Testis (tissue), 2 donors: ENCODE measurements at regions not wholly inside any gene's neighbourhood (a gene's known extent, or its start where the extent isn't known, plus 50 kb on each side); places are given as distances from the start of the nearest gene placed in this dataset.

ENCODE experiments used
- POLR2A ChIP-seq: fragments of 450-650 bp; IDR thresholded peaks from one replicate; pipeline ENCODE4 v1.6.1; 2017; ENCODE audit warnings: antibody characterized with exemption, mild to moderate bottlenecking, moderate library complexity
- TF ChIP-seq, protein P1 (sequence below), 3 experiments: fragments of 450-650 bp in 2 of 3; fragments of 200-600 bp in 1 of 3; sonication (generic) in 1 of 3; IDR thresholded peaks; one replicate each; pipeline ENCODE4 v1.5.1; 2016 to 2019; ENCODE audit warnings: antibody characterized with exemption in 3 of 3, mild to moderate bottlenecking in 2 of 3, moderate library complexity in 1 of 3

DNA sequence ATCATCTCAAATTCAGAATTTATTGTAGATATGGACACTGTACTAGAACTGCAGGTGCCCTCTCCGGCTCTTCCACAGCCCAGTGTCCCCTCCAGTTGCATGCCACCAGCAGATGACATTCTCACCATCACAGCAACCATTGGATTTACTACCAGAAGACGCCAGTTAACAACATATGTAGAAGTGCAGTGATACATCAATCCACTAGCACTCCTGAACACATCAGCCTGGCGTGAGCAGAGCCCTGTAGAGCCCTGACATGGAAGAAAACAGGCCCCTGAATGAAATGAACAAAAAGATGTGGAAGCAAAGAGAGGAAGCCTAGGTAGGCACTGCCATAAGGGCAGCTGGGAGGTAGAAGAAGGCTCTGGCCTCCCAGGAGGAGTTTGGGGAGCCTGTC, 73.1 kb upstream of the GALNT2 start:
- TF ChIP-seq, protein P1, sequence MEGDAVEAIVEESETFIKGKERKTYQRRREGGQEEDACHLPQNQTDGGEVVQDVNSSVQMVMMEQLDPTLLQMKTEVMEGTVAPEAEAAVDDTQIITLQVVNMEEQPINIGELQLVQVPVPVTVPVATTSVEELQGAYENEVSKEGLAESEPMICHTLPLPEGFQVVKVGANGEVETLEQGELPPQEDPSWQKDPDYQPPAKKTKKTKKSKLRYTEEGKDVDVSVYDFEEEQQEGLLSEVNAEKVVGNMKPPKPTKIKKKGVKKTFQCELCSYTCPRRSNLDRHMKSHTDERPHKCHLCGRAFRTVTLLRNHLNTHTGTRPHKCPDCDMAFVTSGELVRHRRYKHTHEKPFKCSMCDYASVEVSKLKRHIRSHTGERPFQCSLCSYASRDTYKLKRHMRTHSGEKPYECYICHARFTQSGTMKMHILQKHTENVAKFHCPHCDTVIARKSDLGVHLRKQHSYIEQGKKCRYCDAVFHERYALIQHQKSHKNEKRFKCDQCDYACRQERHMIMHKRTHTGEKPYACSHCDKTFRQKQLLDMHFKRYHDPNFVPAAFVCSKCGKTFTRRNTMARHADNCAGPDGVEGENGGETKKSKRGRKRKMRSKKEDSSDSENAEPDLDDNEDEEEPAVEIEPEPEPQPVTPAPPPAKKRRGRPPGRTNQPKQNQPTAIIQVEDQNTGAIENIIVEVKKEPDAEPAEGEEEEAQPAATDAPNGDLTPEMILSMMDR (IDR thresholded peaks at IDR 0.05), result no peak
- no peak for TF ChIP-seq POLR2A
